ENCODE measurements at regions not wholly inside any gene's neighbourhood (a gene's known extent, or its start where the extent isn't known, plus 50 kb on each side); places are given as distances from the start of the nearest gene placed in this dataset.

GRCh38 chr22:25402501-25403283, 161.8 kb upstream of the GRK3 start (continued):
- TF ChIP-seq ZNF256 (CRISPR knock-in tag; conservative IDR thresholded peaks at IDR 0.05) (no peak), HNRNPL (IDR thresholded peaks at IDR 0.05; ENCODE audit: low read depth, low read length) (peak; percentile 89), SUZ12 (IDR thresholded peaks at IDR 0.05; ENCODE audit: low read depth, low read length) (no peak), GMEB1 (CRISPR knock-in tag; IDR thresholded peaks at IDR 0.05; ENCODE audit: borderline replicate concordance) (peak; percentile 36; the same call in 1 of the 2 replicates), SOX13 (IDR thresholded peaks at IDR 0.05) (peak; percentile 91), SOX13 (CRISPR knock-in tag; conservative IDR thresholded peaks at IDR 0.05 in 1 of 2, IDR thresholded peaks at IDR 0.05 in 1 of 2) (peak in 1 of 2 experiments; percentile 97; a peak in 2 of 4 replicates), SP140L (CRISPR knock-in tag; IDR thresholded peaks at IDR 0.05; ENCODE audit: borderline replicate concordance) (no peak), NR2F1 (CRISPR knock-in tag; IDR thresholded peaks at IDR 0.05) (peak; percentile 84 to 96; a peak in 3 of 4 replicates), NONO (IDR thresholded peaks at IDR 0.05) (no peak), NONO (CRISPR knock-in tag; conservative IDR thresholded peaks at IDR 0.05) (peak; percentile 87), MXI1 (IDR thresholded peaks at IDR 0.05; ENCODE audit: borderline replicate concordance, low read depth, low read length) (peak; percentile 20; the same call in 1 of the 3 replicates), SSRP1 (CRISPR knock-in tag; IDR thresholded peaks at IDR 0.05) (peak; percentile 93), ZNF10 (CRISPR knock-in tag; IDR thresholded peaks at IDR 0.05; ENCODE audit: borderline replicate concordance, low read depth) (no peak), TRIM24 (CRISPR knock-in tag; IDR thresholded peaks at IDR 0.05) (0 out of 2 replicates have a peak, but pooled peaks have one; percentile 13), SOX5 (CRISPR knock-in tag; IDR thresholded peaks at IDR 0.05; ENCODE audit: borderline replicate concordance) (peak; percentile 96), ZNF143 (CRISPR knock-in tag; IDR thresholded peaks at IDR 0.05) (no peak), ETS1 (CRISPR knock-in tag; IDR thresholded peaks at IDR 0.05) (no peak), ZNF292 (CRISPR knock-in tag; IDR thresholded peaks at IDR 0.05; ENCODE audit: borderline replicate concordance, low read depth) (peak; percentile 98; the same call in 1 of the 2 replicates), ZNF451 (CRISPR knock-in tag; IDR thresholded peaks at IDR 0.05) (no peak; the same call in 1 of the 2 replicates), MAFF (IDR thresholded peaks at IDR 0.05; ENCODE audit: low read depth, low read length) (no peak), ZNF580 (CRISPR knock-in tag; IDR thresholded peaks at IDR 0.05; ENCODE audit: borderline replicate concordance, low read depth) (peak; percentile 97), CTCF (CRISPR knock-in tag; IDR thresholded peaks at IDR 0.05) (peak; percentile 52), ZNF652 (CRISPR knock-in tag; IDR thresholded peaks at IDR 0.05; ENCODE audit: borderline replicate concordance, low read depth) (0 out of 2 replicates have a peak, but pooled peaks have one; percentile 19), U2AF2 (IDR thresholded peaks at IDR 0.05; ENCODE audit: low read depth, low read length) (no peak), SRSF9 (IDR thresholded peaks at IDR 0.05; ENCODE audit: borderline replicate concordance, insufficient read depth, low read depth, low read length, poor library complexity, severe bottlenecking) (no peak)

Data from HepG2 (cell line).